HG02571 (cell line): ENCODE measurements at regions not wholly inside any gene's neighbourhood (a gene's known extent, or its start where the extent isn't known, plus 50 kb on each side); places are given as distances from the start of the nearest gene placed in this dataset.
A peak's percentile ranks its signal among the peaks of the same experiment; 100 is the strongest.
"Not testable (repeated sequence)": the region's sequence is repeated elsewhere in the genome, so short reads cannot be mapped to it uniquely, and the experiment has no call there.

ENCODE experiments used
- ATAC-seq: cut with Tn5 transposase; IDR thresholded peaks from one replicate; pipeline ENCODE4 v1.9.1; 2021; ENCODE audit warnings: mild to moderate bottlenecking, moderate library complexity; ENCODE audit not compliant: unreplicated experiment

GRCh38 chr4:78691334-78691754 is 84.8 kb upstream of the BMP2K start:
- ATAC-seq: no peak

GRCh38 chr4:78691971-78692821 is 84.0 kb upstream of the BMP2K start:
- ATAC-seq: no peak

GRCh38 chr4:78692822-78693170 is 83.4 kb upstream of the BMP2K start:
- no peak for ATAC-seq

- no peak for ATAC-seq
Observed at GRCh38 chr4:78693777-78694456, 82.2 kb upstream of the BMP2K start.

- no peak for ATAC-seq
Observed at GRCh38 chr4:78694457-78694787, 81.7 kb upstream of the BMP2K start.

GRCh38 chr4:78695910-78696309 is 80.2 kb upstream of the BMP2K start:
- ATAC-seq: no peak

- ATAC-seq: no peak
Observed at GRCh38 chr4:78703079-78703478, 73.1 kb upstream of the BMP2K start.

GRCh38 chr4:78704317-78704716 is 71.8 kb upstream of the BMP2K start:
- no peak for ATAC-seq

GRCh38 chr4:78704981-78705683 is 71.0 kb upstream of the BMP2K start:
- no peak for ATAC-seq

- no peak for ATAC-seq
Observed at GRCh38 chr4:78706302-78706701, 69.8 kb upstream of the BMP2K start.

GRCh38 chr4:78707268-78707667 is 68.9 kb upstream of the BMP2K start:
- ATAC-seq: no peak

GRCh38 chr4:78707793-78708192 is 68.4 kb upstream of the BMP2K start:
- ATAC-seq: no peak

GRCh38 chr4:78710536-78710935 is 65.6 kb upstream of the BMP2K start:
- ATAC-seq: no peak

GRCh38 chr4:78711676-78712075 is 64.5 kb upstream of the BMP2K start:
- ATAC-seq: no peak

GRCh38 chr4:78714598-78714997 is 61.6 kb upstream of the BMP2K start:
- not testable (repeated sequence) for ATAC-seq

- not testable (repeated sequence) for ATAC-seq
Observed at GRCh38 chr4:78715372-78715771, 60.8 kb upstream of the BMP2K start.

- ATAC-seq: not testable (repeated sequence)
Observed at GRCh38 chr4:78717712-78718111, 58.4 kb upstream of the BMP2K start.

- ATAC-seq: no peak
Observed at GRCh38 chr4:78720204-78720603, 55.9 kb upstream of the BMP2K start.

- peak; percentile 45 for ATAC-seq
Observed at GRCh38 chr4:78720994-78721677, 55.0 kb upstream of the BMP2K start.

GRCh38 chr4:78721747-78722146 is 54.4 kb upstream of the BMP2K start:
- no peak for ATAC-seq

GRCh38 chr4:78722320-78722719 is 53.8 kb upstream of the BMP2K start:
- no peak for ATAC-seq
